ENCODE measurements at regions not wholly inside any gene's neighbourhood (a gene's known extent, or its start where the extent isn't known, plus 50 kb on each side); places are given as distances from the start of the nearest gene placed in this dataset.

GRCh38 chr13:89011615-89012014, 1340.4 kb downstream of the SLITRK5 start (continued):
- no peak for TF ChIP-seq ZNF318 (IDR thresholded peaks at IDR 0.05; ENCODE audit: borderline replicate concordance in 1 of 2, low read depth in 1 of 2)
- TF ChIP-seq RAD21 (CRISPR knock-in tag; conservative IDR thresholded peaks at IDR 0.05 in 1 of 2, IDR thresholded peaks at IDR 0.05 in 1 of 2) = no peak
- no peak for TF ChIP-seq ZNF274 (IDR thresholded peaks at IDR 0.05; ENCODE audit: borderline replicate concordance, low read depth, low read length)
- TF ChIP-seq COPS2 (conservative IDR thresholded peaks at IDR 0.05) = no peak
- no peak for TF ChIP-seq RNF219 (CRISPR knock-in tag; IDR thresholded peaks at IDR 0.05)
- TF ChIP-seq XRCC5 (IDR thresholded peaks at IDR 0.05; ENCODE audit: low read depth, low read length) = no peak
- TF ChIP-seq CC2D1A (IDR thresholded peaks at IDR 0.05) = no peak
- no peak for TF ChIP-seq MNT (conservative IDR thresholded peaks at IDR 0.05)
- no peak for TF ChIP-seq NR2C2 (CRISPR knock-in tag; IDR thresholded peaks at IDR 0.05)
- TF ChIP-seq NR2C2 (tag; IDR thresholded peaks at IDR 0.05) = no peak
- no peak for TF ChIP-seq ZNF717 (CRISPR knock-in tag; IDR thresholded peaks at IDR 0.05)
- no peak for TF ChIP-seq ATF6 (CRISPR knock-in tag; IDR thresholded peaks at IDR 0.05)
- no peak for TF ChIP-seq ZSCAN29 (IDR thresholded peaks at IDR 0.05)

Data from K562 (cell line).